Suprapubic skin (tissue), 3 donors: ENCODE measurements at regions not wholly inside any gene's neighbourhood (a gene's known extent, or its start where the extent isn't known, plus 50 kb on each side); places are given as distances from the start of the nearest gene placed in this dataset.

Experiments used
- CTCF ChIP-seq, 2 donors: fragments of 200-600 bp in 1 of 2; fragments of 450-650 bp in 1 of 2; sonication (generic) in 1 of 2; IDR thresholded peaks; one replicate each; pipeline ENCODE4 v1.5.1; 2016 to 2019; ENCODE audit warnings: antibody characterized with exemption in 2 of 2, mild to moderate bottlenecking in 1 of 2, moderate library complexity in 1 of 2
- EP300 ChIP-seq: sonication (generic); formaldehyde crosslinking; IDR thresholded peaks from one replicate; pipeline ENCODE4 v1.6.1; 2017; ENCODE audit warnings: antibody characterized with exemption
- POLR2A ChIP-seq, 2 donors: fragments of 450-650 bp; IDR thresholded peaks; one replicate each; pipeline ENCODE4 v1.6.1; 2017; ENCODE audit warnings: antibody characterized with exemption in 2 of 2, mild to moderate bottlenecking in 2 of 2, moderate library complexity in 2 of 2

- TF ChIP-seq EP300, result no peak
- no peak for TF ChIP-seq CTCF (IDR thresholded peaks at IDR 0.05)
- no peak for TF ChIP-seq POLR2A (IDR thresholded peaks at IDR 0.05)
Observed at GRCh38 chr12:108461058-108461660, 53.9 kb upstream of the FICD start.
